HG03064 (cell line): ENCODE measurements at regions not wholly inside any gene's neighbourhood (a gene's known extent, or its start where the extent isn't known, plus 50 kb on each side); places are given as distances from the start of the nearest gene placed in this dataset.
"Not testable (repeated sequence)": the region's sequence is repeated elsewhere in the genome, so short reads cannot be mapped to it uniquely, and the experiment has no call there.

Experiments used
- ATAC-seq: cut with Tn5 transposase; IDR thresholded peaks from one replicate; pipeline ENCODE4 v1.9.1; 2021; ENCODE audit warnings: low read depth; ENCODE audit not compliant: unreplicated experiment

DNA sequence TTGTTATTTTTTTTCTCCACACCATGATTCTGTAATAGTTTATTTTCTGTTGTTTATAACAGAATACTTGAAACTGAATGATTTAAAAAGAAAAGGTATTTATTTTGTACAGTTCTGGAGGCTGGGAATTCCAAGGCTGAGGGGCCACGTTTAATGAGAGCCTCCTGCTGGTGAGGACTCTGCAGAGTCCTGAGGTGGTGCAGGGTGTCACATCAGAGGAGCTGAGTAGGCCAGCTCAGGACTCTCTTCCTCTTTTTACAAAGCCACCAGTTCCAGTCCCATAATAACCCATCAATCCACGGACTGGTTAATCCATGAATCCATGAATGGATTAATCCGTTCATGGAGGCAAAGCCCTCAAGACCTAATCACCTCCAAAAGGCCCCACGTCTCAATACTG, 71.6 kb downstream of the TFAP2A start:
- no peak for ATAC-seq

DNA sequence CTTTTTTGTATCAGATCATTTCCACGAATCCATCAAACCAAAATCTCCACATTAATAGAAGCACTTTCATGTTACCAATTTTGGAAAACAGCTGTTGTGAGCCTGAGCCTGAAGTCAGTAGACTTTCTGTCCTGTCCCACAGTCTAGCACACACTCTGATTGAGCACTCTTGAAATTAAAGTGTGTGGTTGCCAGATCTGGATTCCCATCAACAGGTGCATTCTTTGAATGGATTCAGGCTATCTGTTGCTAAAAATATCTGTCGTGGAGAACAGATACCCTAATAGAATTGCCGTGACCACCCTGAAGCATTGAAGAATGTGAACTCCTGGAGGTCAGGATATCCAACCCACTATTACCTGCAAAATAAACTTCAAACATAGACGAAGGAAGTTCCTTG, 73.3 kb downstream of the TFAP2A start:
- no peak for ATAC-seq

DNA sequence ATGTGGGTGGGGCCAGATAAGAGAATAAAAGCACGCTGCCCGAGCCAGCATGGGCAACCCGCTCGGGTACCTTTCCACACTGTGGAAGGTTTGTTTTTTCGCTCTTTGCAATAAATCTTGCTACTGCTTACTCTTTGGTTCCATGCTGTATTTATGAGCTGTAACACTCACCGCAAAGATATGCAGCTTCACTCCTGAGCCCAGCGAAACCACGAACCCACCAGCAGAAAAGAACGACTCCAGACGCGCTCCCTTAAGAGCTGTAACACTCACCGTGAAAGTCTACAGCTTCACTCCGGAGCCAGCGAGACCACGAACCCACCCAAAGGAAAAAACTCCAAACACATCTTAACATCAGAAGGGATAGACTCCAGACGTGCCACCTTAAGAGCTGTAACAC, 76.7 kb downstream of the TFAP2A start:
- no peak for ATAC-seq

DNA sequence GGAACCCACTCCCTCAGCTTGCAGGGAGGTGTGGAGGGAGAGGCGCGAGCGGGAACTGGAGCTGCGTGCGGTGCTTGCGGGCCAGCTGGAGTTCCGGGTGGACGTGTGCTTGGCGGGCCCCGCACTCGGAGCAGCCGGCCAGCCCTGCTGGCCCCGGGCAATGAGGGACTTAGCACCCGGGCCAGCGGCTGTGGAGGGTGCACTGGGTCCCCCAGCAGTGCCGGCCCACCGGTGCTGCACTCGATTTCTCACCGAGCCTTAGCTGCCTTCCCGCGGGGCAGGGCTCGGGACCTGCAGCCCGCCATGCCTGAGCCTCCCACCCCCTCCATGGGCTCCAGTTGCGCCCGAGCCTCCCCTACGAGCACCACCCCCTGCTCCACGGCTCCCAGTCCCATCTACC, 77.5 kb downstream of the TFAP2A start:
- ATAC-seq, result not testable (repeated sequence)

DNA sequence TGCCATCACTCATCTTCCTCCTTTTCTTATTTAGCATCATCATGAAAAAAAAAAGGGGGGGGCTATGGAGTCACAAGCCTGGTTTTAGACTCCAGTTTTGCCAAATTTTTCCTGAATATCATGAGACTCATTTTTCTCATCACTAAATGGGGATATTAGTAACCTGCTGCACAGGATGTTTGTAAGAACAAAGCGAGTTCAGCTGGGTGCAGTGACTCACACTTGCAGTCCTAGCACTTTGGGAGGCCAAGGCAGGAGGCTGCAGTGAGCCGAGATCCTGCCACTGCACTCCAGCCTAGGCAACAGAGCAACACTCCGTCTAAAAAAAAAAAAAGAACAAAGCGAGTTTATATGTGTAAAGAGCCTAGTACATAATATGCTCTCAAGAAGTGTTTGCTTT, 82.8 kb downstream of the TFAP2A start:
- no peak for ATAC-seq

DNA sequence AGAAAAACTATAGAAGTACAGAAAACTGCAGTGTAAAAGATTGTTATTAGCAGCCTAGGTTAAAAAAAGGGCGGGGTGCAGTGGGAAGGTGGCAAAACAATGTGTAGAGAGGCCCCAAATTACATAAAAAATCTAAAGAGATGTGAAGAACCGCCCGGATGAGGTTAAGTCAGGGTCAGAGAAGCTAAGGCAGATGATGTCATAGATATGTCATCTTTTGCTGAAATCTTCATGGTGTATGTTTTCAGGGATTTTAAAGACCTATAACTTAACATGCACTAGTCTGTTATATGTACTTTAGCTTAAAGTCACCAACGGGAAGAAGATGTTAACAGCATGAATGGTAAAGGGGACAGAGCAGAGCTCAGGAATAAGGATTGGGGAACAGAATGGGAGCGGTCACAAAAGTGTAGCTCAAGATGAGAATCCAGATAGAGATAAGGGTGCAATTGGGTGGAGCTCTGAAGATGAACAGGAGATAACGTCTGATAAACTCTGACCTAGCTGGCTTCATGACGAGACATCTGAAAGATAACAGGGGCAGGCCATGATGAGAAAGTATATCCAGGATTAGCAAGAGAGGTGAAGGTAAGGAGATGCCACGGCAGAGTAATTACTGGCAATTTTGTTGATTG, 83.4 kb downstream of the TFAP2A start:
- ATAC-seq, result no peak

DNA sequence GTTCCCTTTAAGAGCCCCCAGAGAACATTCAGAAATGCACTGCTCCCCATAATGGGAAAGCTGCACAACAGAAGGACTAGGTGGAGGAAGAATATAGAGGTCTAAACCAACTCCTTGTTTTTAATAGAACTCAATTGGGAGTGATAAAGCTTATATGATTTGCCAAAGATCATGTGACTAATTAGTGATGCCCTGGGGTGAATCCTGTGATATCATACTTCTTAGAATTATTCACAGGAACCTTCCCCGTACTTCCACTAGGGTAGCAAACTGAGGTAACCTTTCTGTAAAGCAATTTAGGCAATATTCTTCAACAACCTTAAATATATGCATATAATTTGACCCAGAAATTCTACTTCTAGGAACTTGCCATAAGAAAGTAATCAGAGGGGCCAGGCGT, 84.4 kb downstream of the TFAP2A start:
- ATAC-seq, result no peak

DNA sequence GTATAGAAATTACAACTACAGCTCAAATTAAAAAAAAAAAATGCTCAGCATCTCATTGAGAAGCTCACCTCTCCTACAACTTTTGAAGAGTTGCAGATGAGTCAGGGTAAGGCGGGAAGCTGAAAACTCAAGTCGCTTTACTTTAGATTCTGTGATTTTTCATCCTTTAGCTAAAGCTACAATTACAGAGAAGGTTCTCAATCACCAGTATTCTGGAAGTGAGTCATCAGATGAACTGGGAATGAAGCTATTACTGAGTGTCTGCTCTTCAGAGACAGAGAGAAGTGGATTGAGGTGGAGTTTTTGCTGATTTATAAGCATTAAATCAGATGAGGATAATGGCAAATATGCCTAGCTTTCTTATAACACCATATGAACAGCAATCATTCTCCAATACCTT, 91.9 kb downstream of the TFAP2A start:
- no peak for ATAC-seq

DNA sequence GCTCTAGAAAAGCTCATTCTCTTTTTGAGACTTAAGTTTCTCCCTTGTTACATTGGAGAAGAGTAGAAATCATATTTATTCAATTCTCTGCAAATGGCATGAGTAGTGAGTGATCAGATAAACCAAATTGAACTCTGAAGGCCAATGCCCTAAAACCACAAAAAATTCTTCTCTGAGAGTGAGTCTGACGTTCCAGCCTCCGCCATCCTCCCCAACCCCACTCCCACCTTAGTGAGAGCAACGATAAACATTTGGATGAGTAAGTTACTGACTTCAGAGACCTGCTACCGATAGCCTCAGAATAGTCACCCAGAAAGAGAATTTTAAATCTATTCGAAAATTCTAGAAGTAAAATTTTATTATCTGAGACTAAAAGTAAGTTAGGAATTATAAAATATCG, 94.6 kb downstream of the TFAP2A start:
- ATAC-seq, result no peak

DNA sequence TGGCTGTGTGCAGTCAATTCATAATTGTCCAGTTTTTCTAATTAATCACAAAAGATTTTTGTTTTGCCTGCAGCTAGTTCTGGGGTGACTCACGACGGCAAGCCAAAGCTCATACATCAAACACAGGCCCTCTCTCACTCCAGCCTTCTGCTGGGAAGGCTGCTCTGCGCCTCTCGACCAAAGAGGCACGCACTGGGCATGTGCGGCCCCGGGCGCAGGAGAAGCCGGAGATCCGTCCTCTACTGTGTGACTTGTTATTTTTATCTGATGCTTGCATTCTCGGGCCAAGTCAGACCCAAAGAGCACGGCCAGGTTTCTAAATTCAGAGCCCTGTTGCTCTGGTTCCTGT, 98.5 kb downstream of the TFAP2A start:
- ATAC-seq, result no peak

DNA sequence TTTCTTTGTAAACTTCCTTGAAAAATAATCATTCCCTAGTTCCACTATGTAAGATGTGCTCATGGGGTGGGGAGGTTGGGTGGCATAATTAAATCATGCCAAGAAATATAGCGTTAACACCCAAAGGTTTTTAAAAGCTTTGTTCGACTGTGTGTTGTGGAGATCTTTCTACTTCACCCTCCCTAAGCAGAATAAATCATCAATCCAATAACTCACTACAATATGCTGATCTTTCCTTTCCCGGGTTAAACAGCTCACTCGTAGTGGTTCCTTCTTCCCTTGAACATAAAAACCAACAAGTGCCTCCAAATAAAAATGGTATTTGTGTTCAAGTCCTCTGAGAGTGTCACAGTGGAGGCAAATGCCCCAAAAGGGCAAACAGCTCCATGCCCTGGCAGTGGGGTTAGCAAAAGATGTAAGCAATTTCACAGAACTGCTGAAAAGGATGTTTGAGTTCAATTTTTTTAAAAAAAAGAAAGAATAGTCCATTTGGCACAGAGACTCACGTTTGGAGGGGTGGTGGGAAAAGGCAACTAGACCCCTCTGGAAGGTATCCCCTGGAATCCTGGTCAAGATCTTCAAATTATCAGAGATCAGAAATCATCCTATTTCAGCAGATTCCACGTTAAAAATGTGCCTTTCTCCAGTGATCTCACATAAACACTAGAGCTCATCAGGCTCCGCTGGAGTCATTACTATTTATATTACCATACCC, 99.1 kb downstream of the TFAP2A start:
- ATAC-seq, result no peak

DNA sequence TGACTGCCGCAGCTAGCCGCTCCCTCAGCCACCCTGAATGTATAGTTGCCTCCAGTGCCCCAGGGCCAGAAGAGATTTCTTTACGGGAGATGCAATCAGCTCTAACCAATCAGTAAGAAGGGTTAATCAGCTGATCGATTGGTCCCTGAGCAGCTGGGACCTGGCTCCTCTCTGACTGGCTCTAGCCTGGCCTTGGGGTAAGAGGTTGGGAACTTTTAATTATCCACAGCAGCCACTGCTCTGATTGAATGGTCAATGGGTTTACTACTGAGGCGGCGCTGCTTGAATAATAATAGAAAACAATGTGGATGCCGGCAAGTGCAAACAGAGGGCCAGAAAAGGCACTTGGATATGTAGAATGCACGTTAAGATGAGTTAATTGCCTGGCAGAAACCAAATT, 99.8 kb downstream of the TFAP2A start:
- ATAC-seq, result no peak

DNA sequence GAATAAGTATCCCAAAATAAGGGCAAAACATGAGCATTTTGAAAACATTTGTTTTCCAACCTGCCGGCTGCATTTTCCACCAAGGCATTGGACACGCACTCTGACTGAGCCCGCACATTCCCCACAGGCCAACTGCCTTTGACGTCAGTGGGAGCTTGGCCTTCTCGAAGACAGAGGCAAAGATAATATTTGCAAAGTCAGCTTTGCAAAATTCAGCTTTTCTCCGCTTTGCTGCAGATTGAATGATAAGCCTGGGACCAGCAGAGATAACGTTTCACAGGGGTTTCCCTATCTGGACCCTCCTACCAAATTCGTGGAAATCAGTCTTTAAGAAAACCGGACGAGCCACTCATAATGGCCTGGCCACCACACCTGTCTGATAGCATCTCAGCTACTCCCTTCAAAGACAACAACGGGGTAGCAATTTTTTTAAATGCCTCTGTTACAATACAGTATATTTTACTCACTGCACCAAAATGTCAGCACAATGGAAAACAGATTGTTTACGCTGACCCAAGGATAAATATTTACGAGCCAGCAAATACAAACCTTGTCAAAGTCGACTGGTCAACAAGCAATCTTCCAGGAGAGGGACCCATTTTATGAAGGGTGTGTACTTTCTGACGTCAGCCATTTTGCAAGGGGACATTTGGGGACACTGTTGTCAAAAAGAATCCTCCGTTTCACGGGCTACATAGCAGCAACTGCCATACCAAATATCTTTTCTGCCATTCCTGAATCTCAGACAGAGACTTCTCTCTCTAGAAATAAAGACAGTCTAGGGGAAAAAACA, 100.5 kb downstream of the TFAP2A start:
- no peak for ATAC-seq

DNA sequence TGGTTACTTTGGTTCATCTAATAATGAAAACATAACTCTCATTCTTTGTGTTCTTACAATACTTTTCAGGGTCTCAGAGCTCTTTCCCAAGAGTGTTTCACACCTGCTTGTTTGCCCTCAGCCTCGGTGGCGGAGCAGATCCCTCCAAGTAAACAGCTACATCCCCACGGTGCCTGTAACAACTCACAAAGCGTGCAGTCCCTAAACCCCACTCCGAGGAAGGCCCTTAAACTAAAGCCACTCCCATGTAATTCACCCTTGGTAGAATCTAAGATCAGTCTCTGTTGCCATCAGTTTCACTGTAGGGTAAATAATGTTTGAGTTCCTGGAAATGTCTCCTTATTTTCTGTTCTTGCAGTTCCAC, 101.1 kb downstream of the TFAP2A start:
- ATAC-seq, result no peak

DNA sequence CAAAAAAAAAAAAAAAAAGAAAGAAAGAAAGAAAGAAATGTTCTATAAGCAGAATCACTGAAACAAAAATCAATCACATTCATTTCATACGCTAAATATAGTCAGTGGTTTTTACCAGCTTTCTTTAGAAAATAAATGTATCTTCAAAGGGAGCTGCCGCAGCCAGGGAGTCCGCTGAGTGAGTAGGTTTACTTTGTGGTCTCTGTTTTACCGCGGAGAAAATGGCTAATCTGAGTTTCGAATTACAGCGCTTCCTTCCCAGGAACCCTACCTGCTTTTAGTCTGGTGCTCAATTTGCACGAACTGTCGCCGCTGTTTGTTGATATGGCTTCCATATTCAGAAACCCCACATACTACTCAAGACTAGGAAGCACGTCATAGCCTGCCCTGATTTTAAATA, 102.4 kb downstream of the TFAP2A start:
- no peak for ATAC-seq

DNA sequence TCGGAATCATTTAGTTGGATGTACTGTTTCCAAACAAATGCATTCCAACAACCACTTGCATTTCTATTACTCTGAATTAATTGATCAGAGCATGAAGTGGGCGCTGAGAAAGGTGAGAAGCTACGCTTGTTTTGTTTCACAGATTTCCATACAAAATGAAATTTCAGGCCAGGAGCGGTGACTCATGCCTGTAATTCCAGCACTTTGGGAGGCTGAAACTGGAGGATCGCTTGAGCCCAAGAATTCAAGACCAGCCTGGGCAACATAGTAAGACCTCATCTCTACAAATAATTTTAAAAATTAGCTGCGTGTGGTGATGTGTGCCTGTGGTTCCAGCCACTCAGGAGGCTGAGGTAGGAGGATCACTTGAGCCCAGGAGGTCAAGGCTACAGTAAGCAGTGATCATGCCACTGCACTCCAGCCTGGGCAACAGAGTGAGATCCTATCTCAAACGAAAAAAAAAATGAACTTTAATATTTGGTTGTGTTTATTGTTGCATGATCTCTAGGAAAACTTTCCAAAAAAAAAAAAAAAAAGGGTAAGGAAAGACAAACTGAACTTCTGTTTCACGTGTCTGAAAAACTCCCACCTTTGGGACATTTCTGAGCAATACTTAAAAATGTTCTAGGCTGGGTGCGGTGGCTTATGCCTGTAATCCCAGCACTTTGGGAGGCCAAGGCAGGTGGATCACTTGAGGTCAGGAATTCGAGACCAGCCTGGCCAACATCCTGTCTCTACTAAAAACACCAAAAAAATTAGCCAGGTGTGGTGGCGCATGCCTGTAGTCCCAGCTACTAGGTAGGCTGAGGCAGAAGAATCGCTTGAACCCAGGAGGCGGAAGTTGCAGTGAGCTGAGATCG, 103.1 kb downstream of the TFAP2A start:
- not testable (repeated sequence) for ATAC-seq

DNA sequence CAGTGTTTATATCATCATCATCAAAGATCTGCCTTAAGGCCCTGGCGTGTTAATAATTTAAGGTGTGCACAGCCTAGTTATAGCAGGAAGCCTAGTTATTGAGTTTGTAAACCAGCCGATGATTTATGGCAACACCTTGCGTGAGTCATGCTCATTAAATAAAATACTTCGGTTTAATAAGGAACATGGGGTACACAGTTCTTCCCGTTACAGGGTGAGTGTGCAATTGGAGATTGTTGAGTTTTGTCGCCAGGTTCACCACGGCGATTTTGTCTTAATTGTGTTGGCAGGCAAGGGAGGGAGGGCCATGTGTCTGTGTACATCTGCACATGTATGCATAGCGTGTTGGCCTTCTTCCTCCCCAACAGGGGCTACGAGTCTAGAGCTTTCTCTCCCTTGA, 104.0 kb downstream of the TFAP2A start:
- no peak for ATAC-seq

DNA sequence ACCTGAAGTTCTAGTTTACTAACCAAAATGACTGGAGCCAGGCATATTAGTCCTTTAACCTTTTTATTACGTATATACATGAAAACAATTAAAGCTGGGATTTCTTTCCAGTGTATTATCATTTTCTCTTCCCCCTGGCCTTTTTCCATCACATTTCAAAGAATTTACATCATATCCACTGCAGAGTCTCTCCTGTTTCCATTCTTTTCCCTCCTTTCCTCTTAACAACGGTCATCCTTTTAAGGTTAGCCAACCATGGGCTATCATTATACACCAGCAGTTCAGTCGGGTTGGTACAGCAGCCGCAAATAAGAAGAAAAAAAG, 104.6 kb downstream of the TFAP2A start:
- ATAC-seq, result no peak

DNA sequence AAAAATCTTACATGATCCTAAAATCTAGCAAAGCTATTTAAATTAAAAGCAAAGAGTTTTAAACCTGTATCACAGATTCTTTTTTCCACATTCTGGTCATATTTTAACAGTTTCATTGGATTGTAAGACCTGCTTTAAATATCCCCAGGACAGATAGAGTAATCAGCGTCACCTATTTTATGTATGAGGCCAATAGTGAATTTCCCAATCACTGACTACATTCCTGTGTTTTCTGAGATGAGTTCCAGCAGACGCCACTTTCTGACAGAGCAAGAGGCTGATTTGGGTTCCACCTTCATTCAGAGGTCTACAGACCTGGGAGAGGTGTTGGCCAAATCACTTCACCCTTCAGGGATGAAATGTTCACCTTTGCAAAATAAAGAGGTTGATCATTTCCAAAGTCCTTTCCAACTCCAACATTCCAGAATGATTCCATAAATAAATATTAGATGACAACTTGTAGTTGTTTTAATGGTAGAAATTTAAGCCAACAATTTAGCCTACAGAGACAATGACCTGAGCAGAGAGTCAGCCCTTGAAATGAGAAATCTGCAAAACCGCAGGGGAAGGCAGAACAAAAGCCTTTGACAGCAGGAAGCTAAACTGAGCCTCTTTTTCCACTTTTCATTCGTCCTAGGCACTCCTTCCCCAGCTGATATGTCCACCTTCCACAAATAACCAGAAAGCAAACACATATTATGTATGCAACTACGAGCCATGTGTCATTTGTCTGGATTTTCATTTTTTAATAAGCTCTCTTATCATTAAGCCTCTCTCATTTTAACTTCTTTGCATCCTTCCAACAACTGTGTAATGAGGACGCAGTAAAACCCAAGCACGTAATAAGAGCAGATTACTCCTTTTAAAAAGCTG, 105.2 kb downstream of the TFAP2A start:
- ATAC-seq, result no peak

DNA sequence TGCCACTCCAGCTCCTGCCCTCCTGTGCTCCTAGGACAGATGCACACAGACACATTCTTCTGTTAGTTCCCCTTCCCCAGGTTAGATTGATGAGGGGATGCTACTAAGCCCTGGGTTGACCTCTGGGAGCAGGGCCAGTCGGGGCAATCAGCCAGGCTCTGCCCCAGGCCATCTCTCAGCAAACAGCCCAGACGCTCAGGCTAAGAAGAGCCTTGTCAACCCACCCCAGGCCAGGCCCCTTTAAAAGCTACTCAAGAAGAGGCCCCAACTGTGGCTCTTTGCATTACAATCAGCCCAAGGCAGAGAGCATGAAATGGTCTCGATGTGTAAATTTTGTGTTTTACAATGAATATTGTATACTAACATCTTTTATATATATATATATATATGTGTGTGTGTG, 107.4 kb downstream of the TFAP2A start:
- no peak for ATAC-seq
